Prostate gland (tissue), 2 donors: ENCODE measurements at regions not wholly inside any gene's neighbourhood (a gene's known extent, or its start where the extent isn't known, plus 50 kb on each side); places are given as distances from the start of the nearest gene placed in this dataset.

Source experiments
- POLR2A ChIP-seq: fragments of 450-650 bp; IDR thresholded peaks from one replicate; pipeline ENCODE4 v1.6.1; 2016; ENCODE audit warnings: antibody characterized with exemption, mild to moderate bottlenecking
- POLR2AphosphoS5 ChIP-seq: sonication (generic); formaldehyde crosslinking; IDR thresholded peaks from one replicate; pipeline ENCODE4 v1.6.1; 2017; ENCODE audit warnings: antibody characterized with exemption
- TF ChIP-seq, protein P1 (sequence below), 4 experiments: fragments of 200-600 bp in 2 of 4; fragments of 450-650 bp in 2 of 4; sonication (generic) in 2 of 4; IDR thresholded peaks; 1 replicate in 3 of 4; 2 replicates in 1 of 4; pipeline ENCODE4 v1.5.1; 2016 to 2019; ENCODE audit warnings: antibody characterized with exemption in 4 of 4, mild to moderate bottlenecking in 2 of 4, moderate library complexity in 2 of 4

DNA sequence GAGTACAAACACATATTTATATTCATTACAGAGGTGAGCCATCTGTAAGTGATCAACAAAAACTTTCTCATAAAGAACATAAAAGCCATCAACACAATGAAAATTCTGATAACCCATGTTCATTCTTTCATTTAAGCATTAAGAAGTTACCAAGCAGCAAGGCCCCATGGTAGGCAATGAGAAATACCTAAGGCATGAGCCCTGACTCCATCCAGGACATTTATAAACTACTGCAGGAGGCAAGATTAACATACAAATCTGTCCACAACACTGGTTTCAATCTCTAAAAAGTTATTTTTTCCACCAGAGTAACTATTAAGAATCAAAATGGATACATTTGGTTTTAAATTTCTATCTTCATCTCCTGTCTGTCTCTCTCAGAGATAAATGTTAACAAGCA lies 76.1 kb downstream of the SIPA1L2 start:
- TF ChIP-seq, protein P1, sequence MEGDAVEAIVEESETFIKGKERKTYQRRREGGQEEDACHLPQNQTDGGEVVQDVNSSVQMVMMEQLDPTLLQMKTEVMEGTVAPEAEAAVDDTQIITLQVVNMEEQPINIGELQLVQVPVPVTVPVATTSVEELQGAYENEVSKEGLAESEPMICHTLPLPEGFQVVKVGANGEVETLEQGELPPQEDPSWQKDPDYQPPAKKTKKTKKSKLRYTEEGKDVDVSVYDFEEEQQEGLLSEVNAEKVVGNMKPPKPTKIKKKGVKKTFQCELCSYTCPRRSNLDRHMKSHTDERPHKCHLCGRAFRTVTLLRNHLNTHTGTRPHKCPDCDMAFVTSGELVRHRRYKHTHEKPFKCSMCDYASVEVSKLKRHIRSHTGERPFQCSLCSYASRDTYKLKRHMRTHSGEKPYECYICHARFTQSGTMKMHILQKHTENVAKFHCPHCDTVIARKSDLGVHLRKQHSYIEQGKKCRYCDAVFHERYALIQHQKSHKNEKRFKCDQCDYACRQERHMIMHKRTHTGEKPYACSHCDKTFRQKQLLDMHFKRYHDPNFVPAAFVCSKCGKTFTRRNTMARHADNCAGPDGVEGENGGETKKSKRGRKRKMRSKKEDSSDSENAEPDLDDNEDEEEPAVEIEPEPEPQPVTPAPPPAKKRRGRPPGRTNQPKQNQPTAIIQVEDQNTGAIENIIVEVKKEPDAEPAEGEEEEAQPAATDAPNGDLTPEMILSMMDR (IDR thresholded peaks at IDR 0.05): no peak
- TF ChIP-seq POLR2A (no peak), POLR2AphosphoS5 (no peak)
